ENCODE measurements at regions not wholly inside any gene's neighbourhood (a gene's known extent, or its start where the extent isn't known, plus 50 kb on each side); places are given as distances from the start of the nearest gene placed in this dataset.

DNA sequence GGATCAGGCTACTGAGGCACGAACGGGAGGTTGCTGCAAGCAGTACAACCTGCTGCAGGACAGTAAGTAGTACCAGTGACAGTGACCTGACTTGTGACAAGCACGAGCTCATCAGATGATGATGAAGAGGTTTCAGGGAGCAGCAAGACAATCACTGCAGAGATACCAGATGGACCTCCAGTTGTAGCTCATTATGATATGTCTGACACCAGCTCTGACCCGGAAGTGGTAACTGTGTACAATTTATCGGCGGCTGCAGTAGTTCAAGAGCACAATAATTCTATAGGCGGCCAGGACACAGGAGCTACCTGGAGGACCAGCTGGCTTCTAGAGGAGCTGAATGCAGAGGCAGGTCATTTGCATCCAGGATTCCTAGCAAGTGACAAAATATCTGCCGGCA is 64.0 kb upstream of the GULP1 start:
- TF ChIP-seq, protein P1, sequence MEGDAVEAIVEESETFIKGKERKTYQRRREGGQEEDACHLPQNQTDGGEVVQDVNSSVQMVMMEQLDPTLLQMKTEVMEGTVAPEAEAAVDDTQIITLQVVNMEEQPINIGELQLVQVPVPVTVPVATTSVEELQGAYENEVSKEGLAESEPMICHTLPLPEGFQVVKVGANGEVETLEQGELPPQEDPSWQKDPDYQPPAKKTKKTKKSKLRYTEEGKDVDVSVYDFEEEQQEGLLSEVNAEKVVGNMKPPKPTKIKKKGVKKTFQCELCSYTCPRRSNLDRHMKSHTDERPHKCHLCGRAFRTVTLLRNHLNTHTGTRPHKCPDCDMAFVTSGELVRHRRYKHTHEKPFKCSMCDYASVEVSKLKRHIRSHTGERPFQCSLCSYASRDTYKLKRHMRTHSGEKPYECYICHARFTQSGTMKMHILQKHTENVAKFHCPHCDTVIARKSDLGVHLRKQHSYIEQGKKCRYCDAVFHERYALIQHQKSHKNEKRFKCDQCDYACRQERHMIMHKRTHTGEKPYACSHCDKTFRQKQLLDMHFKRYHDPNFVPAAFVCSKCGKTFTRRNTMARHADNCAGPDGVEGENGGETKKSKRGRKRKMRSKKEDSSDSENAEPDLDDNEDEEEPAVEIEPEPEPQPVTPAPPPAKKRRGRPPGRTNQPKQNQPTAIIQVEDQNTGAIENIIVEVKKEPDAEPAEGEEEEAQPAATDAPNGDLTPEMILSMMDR (conservative IDR thresholded peaks at IDR 0.05; ENCODE audit: low read depth, low read length): no peak
- no peak for TF ChIP-seq POLR2A (IDR thresholded peaks at IDR 0.05; ENCODE audit: low read depth, low read length)
